ENCODE measurements at regions not wholly inside any gene's neighbourhood (a gene's known extent, or its start where the extent isn't known, plus 50 kb on each side); places are given as distances from the start of the nearest gene placed in this dataset.

DNA sequence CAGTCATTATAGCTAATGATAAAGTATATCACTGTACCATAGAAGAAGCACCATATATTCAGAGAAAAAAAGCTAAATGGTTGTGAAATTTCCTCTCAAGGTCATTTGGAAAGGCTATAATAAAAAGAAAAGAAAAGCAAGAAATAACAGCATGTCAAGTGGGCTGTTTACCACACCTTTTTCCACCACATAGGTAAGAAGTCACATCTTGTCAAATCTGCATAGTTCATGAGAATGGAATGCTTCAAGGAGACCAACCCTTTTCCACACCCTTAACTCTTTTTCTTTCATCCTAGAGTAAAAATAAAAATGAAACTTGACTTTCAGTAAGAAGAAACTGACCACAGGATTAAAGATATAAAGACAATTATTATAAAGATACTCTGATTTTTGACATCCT lies 91.2 kb downstream of the ATP6V1G3 start:
- TF ChIP-seq, protein P1, sequence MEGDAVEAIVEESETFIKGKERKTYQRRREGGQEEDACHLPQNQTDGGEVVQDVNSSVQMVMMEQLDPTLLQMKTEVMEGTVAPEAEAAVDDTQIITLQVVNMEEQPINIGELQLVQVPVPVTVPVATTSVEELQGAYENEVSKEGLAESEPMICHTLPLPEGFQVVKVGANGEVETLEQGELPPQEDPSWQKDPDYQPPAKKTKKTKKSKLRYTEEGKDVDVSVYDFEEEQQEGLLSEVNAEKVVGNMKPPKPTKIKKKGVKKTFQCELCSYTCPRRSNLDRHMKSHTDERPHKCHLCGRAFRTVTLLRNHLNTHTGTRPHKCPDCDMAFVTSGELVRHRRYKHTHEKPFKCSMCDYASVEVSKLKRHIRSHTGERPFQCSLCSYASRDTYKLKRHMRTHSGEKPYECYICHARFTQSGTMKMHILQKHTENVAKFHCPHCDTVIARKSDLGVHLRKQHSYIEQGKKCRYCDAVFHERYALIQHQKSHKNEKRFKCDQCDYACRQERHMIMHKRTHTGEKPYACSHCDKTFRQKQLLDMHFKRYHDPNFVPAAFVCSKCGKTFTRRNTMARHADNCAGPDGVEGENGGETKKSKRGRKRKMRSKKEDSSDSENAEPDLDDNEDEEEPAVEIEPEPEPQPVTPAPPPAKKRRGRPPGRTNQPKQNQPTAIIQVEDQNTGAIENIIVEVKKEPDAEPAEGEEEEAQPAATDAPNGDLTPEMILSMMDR (IDR thresholded peaks at IDR 0.05 in 2 of 3, conservative IDR thresholded peaks at IDR 0.05 in 1 of 3; ENCODE audit: borderline replicate concordance in 1 of 3, insufficient read depth in 1 of 3, low read depth in 2 of 3, low read length in 2 of 3) = no peak
- TF ChIP-seq CBX3 (IDR thresholded peaks at IDR 0.05; ENCODE audit: low read depth) (no peak), EZH2 (IDR thresholded peaks at IDR 0.05) (no peak), ZFX (IDR thresholded peaks at IDR 0.05) (no peak), SIN3A (IDR thresholded peaks at IDR 0.05; ENCODE audit: low read depth) (no peak)
